Calu3 (cell line): ENCODE measurements at regions not wholly inside any gene's neighbourhood (a gene's known extent, or its start where the extent isn't known, plus 50 kb on each side); places are given as distances from the start of the nearest gene placed in this dataset.

Experiments
- BruUV-seq: library from RNA; stranded (reverse); fragments of 400-500 nt; replicated peaks from 2 replicates; lab custom pipeline; 2021; lab: Mats Ljungman, UMichigan
- CTCF ChIA-PET: fragments of 300-600 bp; sonication (Branson Sonifier 250); formaldehyde crosslinking; loops from one replicate; lab custom pipeline; 2022; ENCODE audit warnings: antibody characterized with exemption; lab: Charles Lee
- DNase-seq: peaks from one replicate; pipeline ENCODE4 v3.0.0; 2022
- H3K27ac Mint-ChIP-seq: one replicate; pipeline ENCODE4 v1.8.0; 2022; ENCODE audit warnings: mixed read lengths; ENCODE audit not compliant: unreplicated experiment
- H3K27me3 Mint-ChIP-seq: one replicate; pipeline ENCODE4 v1.8.0; 2022; ENCODE audit warnings: mixed read lengths; ENCODE audit not compliant: unreplicated experiment
- H3K36me3 Mint-ChIP-seq: one replicate; pipeline ENCODE4 v1.8.0; 2022; ENCODE audit warnings: mild to moderate bottlenecking, moderate library complexity, mixed read lengths; ENCODE audit not compliant: insufficient read depth, unreplicated experiment
- H3K4me1 Mint-ChIP-seq: one replicate; pipeline ENCODE4 v1.8.0; 2022; ENCODE audit warnings: mild to moderate bottlenecking, low read depth, mixed read lengths; ENCODE audit not compliant: unreplicated experiment
- H3K4me3 Mint-ChIP-seq: one replicate; pipeline ENCODE4 v1.8.0; 2022; ENCODE audit warnings: mild to moderate bottlenecking, low read depth, moderate library complexity, mixed read lengths; ENCODE audit not compliant: unreplicated experiment
- H3K9me3 Mint-ChIP-seq: one replicate; pipeline ENCODE4 v1.8.0; 2022; ENCODE audit warnings: low read depth, mixed read lengths; ENCODE audit not compliant: unreplicated experiment
- CTCF ChIP-seq: fragments of 200-600 bp; IDR thresholded peaks from one replicate; pipeline ENCODE4 v1.8.0; 2022; ENCODE audit warnings: antibody characterized with exemption; ENCODE audit not compliant: unreplicated experiment
- intact Hi-C: fragments of 100-400 bp; cut with micrococcal nuclease; formaldehyde crosslinking; loops from one replicate; pipeline ENCODE4 v1.10.0; 2022; ENCODE audit not compliant: unreplicated experiment

DNA sequence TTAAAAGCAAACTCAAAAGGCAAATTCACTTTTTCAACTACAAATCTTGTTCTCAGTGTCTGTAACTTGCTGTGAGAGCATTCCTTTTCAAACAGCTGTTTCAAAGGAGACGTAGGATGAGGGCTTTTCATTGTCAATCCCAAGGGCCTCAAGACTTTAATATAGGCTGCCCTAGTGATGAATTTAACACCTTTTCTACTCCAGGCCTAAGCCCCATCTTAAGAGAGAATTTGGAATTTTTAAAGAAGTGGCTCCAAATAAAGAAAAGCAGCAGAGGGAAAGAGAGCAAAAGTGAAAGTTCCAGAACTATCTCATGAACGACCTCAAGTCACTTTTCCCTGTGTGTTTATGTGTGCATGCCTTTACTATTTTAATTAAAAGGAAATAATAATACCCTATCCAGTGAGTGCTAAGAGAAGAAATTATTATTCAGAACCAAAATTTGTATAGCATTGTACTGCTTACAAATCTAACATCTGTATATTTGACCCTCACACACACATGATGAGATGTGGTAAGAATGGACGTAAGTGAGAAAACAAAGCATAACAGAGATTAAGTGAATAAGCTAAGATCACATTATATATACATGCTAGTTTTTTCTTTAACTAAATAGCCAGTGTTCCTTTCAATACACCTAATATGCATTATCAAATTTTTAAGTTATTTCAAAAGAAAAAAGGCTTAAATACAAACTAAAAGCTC lies 196.4 kb downstream of the VGLL3 start:
- intact Hi-C loops, result no loop called here
- H3K9me3 Mint-ChIP-seq, result no peaks in the 10 kb centered on the region
- H3K4me3 Mint-ChIP-seq, result no peak overlapping the region
- DNase-seq, result no peak
- peak overlapping the region; percentile 91 for H3K27ac Mint-ChIP-seq
- TF ChIP-seq CTCF, result no peak
- H3K4me1 Mint-ChIP-seq, result peaks cover 14% of the 10 kb centered on the region
- H3K36me3 Mint-ChIP-seq, result no peaks in the 10 kb centered on the region
- no peaks in the 10 kb centered on the region for H3K27me3 Mint-ChIP-seq
- BruUV-seq, result no TSS peak
- CTCF ChIA-PET, result interaction anchor here (0.6 kb wide), 1 partner anchor 587 kb away, joined by 3 read pairs; no protein-coding TSS in a partner anchor

GRCh38 chr3:86793786-86794185 lies 197.2 kb downstream of the VGLL3 start:
- Mint-ChIP-seq H3K9me3 (no peaks in the 10 kb centered on the region), H3K36me3 (no peaks in the 10 kb centered on the region), H3K4me3 (no peak overlapping the region), H3K4me1 (peaks cover 14% of the 10 kb centered on the region), H3K27me3 (no peaks in the 10 kb centered on the region), H3K27ac (peak overlapping the region; percentile 91)
- DNase-seq, result peak; percentile 30
- intact Hi-C loops, result no loop called here
- no peak for TF ChIP-seq CTCF
- no TSS peak for BruUV-seq
- CTCF ChIA-PET, result interaction anchor here (0.6 kb wide), 1 partner anchor 588 kb away, joined by 3 read pairs; no protein-coding TSS in a partner anchor

DNA sequence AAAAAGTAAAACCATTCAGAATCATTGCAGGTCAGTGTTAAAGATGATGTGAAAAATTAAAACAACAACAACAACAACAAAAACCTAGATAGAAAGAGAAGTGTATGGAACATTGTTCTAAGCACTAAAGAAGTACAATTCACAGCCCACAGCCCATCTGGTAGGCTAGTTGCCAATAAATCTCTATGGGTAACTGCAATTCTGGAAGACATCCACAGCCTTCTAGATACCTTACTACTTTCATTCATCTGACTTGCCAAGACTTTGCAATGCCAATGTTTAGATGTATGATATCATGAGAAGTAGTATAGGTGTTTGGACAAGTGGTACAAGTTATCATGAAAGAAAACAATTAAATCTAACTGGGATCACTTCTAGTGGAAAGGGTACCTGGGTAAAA lies 198.6 kb downstream of the VGLL3 start:
- no peaks in the 10 kb centered on the region for H3K9me3 Mint-ChIP-seq
- DNase-seq, result no peak
- peaks cover 14% of the 10 kb centered on the region for H3K4me1 Mint-ChIP-seq
- no peak overlapping the region for H3K4me3 Mint-ChIP-seq
- intact Hi-C loops, result no loop called here
- CTCF ChIA-PET, result no interaction called here
- BruUV-seq, result no TSS peak
- H3K27me3 Mint-ChIP-seq, result no peaks in the 10 kb centered on the region
- H3K27ac Mint-ChIP-seq, result no peak overlapping the region
- no peak for TF ChIP-seq CTCF
- no peaks in the 10 kb centered on the region for H3K36me3 Mint-ChIP-seq

DNA sequence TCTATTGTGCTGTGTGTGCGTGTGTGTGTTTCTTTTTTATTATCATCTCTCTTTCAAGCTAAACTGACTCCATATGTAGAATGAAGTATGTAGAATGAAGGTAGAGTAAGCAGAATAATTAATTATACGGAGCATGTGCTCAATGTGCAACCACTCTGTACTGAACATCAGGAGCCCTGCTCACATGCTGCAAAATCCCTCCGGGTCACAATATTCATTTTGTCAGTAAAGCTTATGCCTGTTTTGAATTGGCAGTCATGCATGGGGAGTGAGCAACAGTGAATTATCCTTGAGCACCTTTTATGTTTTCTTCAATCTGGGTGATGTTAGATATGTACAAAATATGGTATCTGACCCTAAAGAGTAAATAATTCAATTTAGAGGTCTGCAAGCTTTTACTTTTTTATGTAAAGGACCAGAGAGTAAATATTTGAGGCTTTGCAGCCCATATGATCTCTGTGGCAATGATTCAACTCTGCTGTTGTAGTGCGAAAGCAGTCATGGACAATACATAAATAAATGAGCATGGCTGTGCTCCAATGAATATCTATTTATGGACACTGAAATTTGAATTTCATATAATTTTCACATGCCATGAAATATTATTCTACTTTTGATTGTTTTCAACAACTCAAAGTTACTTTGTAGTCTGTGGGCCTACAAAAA lies 199.9 kb downstream of the VGLL3 start:
- H3K36me3 Mint-ChIP-seq, result no peaks in the 10 kb centered on the region
- CTCF ChIA-PET, result no interaction called here
- no peak for TF ChIP-seq CTCF
- H3K27ac Mint-ChIP-seq, result no peak overlapping the region
- H3K4me1 Mint-ChIP-seq, result peaks cover 14% of the 10 kb centered on the region
- DNase-seq, result no peak
- no peaks in the 10 kb centered on the region for H3K9me3 Mint-ChIP-seq
- BruUV-seq, result no TSS peak
- intact Hi-C loops, result no loop called here
- no peaks in the 10 kb centered on the region for H3K27me3 Mint-ChIP-seq
- H3K4me3 Mint-ChIP-seq, result no peak overlapping the region
